AG04450 (cell line): ENCODE measurements at regions not wholly inside any gene's neighbourhood (a gene's known extent, or its start where the extent isn't known, plus 50 kb on each side); places are given as distances from the start of the nearest gene placed in this dataset.

Source experiments
- CTCF ChIA-PET: fragments of 300-600, 350-600 bp; formaldehyde crosslinking; extraction: SDS; loops from one replicate; lab custom pipeline; 2022; ENCODE audit warnings: antibody characterized with exemption, inconsistent platforms; lab: Charles Lee
- POLR2A ChIA-PET: fragments of 350-600 bp; formaldehyde crosslinking; extraction: SDS; loops from one replicate; lab custom pipeline; 2021; ENCODE audit warnings: antibody characterized with exemption, inconsistent platforms; lab: Yijun Ruan, JAX
- DNase-seq: peaks from one replicate; pipeline ENCODE4 v3.0.0-alpha.2; 2011; ENCODE audit warnings: low read depth, low spot score
- H3K27ac ChIP-seq: one replicate; pipeline ENCODE4 v1.5.1; 2012; ENCODE audit warnings: low read depth, low read length, control low read depth
- H3K27me3 ChIP-seq: one replicate; pipeline ENCODE4 v1.6.0; 2012; ENCODE audit warnings: low read length; ENCODE audit not compliant: control insufficient read depth, insufficient read depth
- H3K4me3 ChIP-seq: 2 replicates; pipeline ENCODE4 v1.5.1; 2011; ENCODE audit warnings: mild to moderate bottlenecking, low read depth, low read length, control low read depth
- H3K9me3 ChIP-seq: 2 replicates; pipeline ENCODE4 v1.5.1; 2012; ENCODE audit warnings: low read length; ENCODE audit not compliant: control insufficient read depth, insufficient read depth
- TF ChIP-seq, protein P1 (sequence below): IDR thresholded peaks from 2 replicates; pipeline ENCODE4 v1.5.1; 2011; ENCODE audit warnings: low read depth, low read length, control low read depth, inconsistent platforms

DNA sequence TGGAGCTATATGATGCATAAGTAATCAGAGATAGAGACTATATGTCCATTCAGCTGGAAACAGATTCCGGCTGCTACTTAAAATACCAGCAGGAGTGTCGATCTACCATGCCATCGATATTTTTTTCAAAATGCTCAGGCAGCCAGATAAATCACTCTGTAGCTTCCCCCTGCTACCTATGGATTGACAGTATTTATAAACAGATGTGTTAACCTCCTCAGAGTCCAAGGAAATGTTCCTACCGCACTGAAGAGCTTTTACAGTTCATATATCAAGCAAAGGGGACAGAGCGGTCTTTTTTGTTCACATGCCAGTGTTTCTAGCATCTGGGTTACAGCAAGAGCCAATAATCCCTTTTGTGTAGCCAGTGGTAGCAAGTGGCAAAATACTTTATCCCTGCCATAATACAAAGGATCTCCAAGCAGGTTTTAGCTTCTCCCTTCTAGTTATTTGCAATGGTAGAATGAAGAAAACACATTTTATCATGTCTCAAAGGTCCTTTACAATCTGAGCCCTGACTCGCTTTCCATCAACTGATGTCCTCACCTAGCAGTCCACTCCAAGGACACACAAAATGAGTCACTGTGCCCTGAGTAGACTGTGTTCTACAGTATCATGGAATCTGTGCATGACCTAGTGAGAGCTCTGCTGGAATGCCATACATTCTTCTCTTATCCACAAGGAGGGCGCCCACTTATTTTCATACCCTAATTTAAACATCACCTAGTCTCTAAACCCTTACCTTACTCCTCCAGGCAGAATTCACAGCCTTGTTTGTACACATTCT, 507.0 kb downstream of the TBL1XR1 start:
- Histone ChIP-seq H3K4me3 (no peak overlapping the region), H3K27me3 (no peaks in the 10 kb centered on the region), H3K27ac (no peak overlapping the region), H3K9me3 (no peaks in the 10 kb centered on the region)
- CTCF ChIA-PET: no interaction called here
- no peak for DNase-seq
- POLR2A ChIA-PET: no interaction called here
- TF ChIP-seq, protein P1, sequence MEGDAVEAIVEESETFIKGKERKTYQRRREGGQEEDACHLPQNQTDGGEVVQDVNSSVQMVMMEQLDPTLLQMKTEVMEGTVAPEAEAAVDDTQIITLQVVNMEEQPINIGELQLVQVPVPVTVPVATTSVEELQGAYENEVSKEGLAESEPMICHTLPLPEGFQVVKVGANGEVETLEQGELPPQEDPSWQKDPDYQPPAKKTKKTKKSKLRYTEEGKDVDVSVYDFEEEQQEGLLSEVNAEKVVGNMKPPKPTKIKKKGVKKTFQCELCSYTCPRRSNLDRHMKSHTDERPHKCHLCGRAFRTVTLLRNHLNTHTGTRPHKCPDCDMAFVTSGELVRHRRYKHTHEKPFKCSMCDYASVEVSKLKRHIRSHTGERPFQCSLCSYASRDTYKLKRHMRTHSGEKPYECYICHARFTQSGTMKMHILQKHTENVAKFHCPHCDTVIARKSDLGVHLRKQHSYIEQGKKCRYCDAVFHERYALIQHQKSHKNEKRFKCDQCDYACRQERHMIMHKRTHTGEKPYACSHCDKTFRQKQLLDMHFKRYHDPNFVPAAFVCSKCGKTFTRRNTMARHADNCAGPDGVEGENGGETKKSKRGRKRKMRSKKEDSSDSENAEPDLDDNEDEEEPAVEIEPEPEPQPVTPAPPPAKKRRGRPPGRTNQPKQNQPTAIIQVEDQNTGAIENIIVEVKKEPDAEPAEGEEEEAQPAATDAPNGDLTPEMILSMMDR: no peak

DNA sequence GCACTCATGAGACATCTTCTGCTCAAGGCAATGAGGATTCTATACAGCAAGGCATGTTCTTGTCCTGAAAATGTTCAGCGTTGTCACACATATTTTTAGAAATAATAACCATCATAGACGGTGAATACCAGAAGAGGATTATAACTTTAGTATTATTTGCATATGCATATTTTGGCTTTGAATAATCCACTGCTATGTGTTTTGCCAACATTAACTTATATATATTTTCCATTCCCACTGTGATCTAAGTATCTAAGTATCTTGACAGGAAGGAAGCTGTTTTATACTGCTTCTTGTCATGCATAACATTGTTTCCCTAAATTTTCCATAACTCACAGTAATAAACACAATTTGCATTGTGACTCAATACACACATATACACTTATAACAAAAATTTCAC, 509.5 kb downstream of the TBL1XR1 start:
- TF ChIP-seq, protein P1: no peak
- Histone ChIP-seq H3K27ac (no peak overlapping the region), H3K4me3 (no peak overlapping the region), H3K9me3 (no peaks in the 10 kb centered on the region), H3K27me3 (no peaks in the 10 kb centered on the region)
- POLR2A ChIA-PET: no interaction called here
- CTCF ChIA-PET: no interaction called here
- no peak for DNase-seq

DNA sequence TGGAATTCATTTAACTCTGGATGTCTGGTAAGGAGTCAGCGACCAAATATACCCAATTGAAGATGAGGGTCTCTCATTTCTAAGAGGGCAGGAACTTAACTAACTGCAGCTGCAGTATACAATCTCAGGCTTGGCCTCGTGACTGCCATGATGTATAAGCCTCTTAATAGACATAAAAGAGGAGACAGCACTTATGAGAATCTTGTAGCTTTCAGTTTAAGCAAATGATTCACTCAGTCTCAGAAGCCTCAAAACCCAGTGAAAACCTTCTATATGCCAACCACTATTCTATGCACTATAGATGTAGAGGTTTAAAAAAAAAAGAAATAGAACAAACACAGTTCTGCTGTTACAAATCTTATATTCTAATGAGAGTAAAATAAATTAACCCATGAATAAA, 513.9 kb downstream of the TBL1XR1 start:
- Histone ChIP-seq H3K4me3 (no peak overlapping the region), H3K27me3 (no peaks in the 10 kb centered on the region), H3K27ac (no peak overlapping the region), H3K9me3 (no peaks in the 10 kb centered on the region)
- no peak for DNase-seq
- ChIA-PET CTCF (no interaction called here), POLR2A (no interaction called here)
- TF ChIP-seq, protein P1: no peak

DNA sequence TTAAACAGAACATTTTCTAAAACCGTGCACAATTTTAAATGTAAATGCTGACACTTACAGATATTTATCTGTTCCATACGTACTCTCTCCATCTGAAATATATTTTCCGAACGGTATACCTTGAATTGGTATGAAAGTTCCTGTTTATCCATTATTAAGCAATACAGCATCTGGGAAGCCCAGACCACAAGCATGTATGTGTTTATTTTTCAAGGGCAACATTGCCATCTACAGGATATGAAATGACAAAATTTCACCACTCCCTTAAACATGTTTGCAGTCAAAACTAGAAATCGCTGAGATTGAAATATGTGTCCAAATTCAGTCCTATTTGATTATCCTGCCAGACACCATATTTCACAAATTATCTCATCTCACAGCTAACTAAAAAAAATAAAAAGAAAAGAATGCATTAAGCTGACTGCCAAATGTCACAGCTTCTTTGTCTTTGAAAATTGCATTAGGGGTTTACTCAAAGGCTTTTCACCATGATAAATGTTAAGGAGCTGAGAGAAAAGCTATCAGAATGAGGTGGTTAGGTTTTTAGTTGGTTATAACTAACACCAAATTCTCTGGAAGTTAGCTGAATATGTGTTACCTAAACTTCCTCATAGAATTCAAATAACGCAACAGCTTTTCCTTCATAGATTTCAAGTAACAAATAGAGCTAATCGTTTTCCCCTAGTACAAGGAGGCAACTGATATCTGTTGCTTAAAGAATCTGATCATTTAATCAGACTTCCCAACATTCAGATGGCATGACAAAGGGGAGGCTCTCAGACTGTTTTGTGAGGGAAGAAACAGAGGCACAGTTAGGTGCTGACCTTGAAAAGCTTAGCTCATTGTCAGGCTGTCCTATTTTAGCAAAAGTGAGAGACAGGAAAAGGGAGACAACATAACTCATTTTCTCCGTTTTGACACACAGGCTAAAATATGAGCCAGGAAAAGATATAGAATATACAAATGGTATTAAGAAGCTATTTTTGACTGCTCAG, 533.1 kb downstream of the TBL1XR1 start:
- peak; percentile 15 for DNase-seq
- ChIA-PET POLR2A (no interaction called here), CTCF (interaction anchor here (0.6 to 1.3 kb wide), 6 partner anchors 148 to 1603 kb away, joined by 3 to 8 read pairs (median 4); no protein-coding TSS in a partner anchor)

More for the DNA sequence above, 533.1 kb downstream of the TBL1XR1 start:
- Histone ChIP-seq H3K9me3 (no peaks in the 10 kb centered on the region), H3K4me3 (no peak overlapping the region), H3K27ac (no peak overlapping the region), H3K27me3 (no peaks in the 10 kb centered on the region)
- TF ChIP-seq, protein P1: peak; percentile 24; the same call in 1 of the 2 replicates
